Fibroblast of peridontal ligament (primary cell): ENCODE measurements at regions not wholly inside any gene's neighbourhood (a gene's known extent, or its start where the extent isn't known, plus 50 kb on each side); places are given as distances from the start of the nearest gene placed in this dataset.
"Not testable (repeated sequence)": the region's sequence is repeated elsewhere in the genome, so short reads cannot be mapped to it uniquely, and the experiment has no call there.

Experiments
- DNase-seq: peaks from one replicate; pipeline ENCODE4 v3.0.0-alpha.2; 2010; ENCODE audit errors: extremely low read depth

DNA sequence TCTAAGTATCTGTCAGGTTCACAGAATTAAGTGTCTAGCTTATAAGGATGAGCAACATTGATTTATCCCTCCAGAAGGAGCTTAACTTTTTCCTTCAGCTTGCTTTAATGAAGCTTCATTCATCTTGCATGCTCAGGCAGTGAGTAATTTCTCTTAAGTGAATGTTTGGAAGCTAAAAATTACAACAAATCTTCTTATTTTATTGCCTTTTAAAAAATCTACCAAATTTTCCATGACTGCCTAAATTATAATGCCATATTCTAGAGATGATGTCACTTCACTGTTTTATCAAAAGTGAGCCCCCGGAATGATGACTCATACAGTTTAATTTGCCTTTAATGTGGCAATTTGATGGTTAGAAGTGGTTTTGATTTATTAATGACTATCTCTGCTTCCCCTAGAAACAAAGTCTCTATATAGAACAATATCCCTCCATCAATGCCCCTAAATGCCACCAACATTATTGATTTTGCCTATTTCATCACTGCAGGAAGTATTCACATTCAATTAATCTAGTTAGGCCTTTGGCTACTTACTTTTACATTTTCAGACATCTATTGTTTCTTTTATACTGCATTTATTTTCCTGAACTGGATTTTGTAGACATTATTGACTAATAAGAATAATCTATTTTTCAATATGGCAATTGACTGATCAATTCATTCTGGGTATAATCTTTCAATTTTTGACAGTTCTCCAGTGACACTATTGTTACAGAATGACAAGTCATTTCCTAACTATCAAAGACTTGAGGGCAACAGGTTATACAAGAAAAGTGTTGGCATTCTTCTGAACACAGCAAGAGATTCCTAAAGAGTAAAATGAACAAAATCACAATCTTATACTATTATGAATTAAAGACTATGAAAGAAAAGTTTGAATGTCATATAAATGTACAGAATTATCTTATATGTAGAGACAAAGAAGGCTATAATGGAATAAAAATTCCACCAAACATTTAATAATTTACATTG, 139.3 kb upstream of the ODAD2 start:
- peak; percentile 46 for DNase-seq

DNA sequence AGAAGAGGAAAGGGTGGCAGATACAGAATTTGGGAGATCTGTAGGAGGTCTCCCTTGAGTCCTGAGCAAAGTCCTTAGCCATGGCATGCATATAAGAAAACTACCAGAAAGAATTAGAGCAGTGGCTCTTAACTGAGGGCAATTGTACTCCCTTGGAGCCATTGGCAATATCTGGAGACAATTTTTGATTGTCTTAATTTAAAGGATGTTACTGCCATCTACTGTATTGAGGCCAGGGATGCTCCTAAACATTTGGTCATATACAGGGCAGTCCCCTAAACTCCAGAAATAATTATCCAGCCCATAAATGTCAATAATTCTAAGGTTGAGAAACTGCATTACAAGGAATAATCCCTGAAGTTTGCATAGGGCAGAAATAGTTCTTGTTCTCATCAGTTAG, 136.4 kb upstream of the ODAD2 start:
- DNase-seq: peak; percentile 47

DNA sequence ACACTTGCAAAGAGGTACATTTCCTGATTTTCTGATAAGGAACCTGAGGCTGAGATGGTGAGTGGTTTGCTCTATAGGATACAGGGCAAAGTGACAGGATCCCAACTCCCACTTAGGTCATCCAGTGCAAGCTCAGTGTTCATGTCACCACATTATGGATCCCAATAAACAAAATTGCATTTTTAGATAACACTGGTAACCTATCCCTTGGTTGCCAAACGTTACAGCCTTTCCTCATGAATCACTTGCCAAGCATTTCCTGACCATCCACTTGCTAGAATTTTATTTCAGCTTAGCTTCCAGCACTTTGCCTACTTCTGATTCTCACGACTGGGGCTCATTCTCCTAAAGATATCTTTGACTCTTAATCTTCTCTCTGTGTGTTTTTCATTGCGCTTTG, 131.4 kb upstream of the ODAD2 start:
- peak; percentile 70 for DNase-seq

DNA sequence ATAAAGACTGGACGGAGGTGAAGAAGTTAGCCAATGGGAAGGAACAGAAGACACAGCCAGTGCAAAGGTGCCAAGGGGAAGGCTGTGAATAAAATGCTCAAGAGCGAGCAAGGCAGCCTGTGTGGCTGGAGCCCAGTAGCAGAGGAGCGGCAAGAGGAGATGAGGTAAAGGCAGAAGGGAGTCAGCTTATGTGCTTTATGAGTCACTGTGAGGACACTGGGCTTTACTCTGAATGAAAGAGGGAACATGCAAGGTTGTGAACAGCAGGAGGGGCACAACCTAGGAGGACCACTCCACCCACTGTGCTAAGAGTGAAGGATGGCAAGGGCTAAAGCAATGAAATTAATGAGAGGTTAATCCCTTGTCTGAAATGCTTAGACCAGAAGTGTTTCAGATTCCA, 129.0 kb upstream of the ODAD2 start:
- DNase-seq: no peak

DNA sequence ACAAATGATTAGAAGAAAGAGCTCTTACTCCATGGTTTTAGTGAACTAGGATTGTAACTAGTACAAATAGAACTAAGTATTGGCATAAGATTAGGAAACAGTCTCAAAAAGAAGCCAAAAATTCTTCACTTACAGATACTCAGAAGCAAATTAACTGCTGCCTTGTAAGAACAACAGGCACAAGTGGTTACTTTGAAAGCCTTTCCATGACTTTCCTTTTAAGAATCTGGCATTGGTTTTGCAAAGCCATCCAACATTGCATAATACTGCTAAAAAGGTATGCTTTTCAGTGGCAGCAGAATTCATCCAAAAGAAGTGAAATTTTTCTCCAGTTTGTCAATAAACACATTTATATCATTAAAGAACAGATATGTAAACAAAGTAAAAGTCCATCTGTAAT, 126.8 kb upstream of the ODAD2 start:
- peak; percentile 84 for DNase-seq

DNA sequence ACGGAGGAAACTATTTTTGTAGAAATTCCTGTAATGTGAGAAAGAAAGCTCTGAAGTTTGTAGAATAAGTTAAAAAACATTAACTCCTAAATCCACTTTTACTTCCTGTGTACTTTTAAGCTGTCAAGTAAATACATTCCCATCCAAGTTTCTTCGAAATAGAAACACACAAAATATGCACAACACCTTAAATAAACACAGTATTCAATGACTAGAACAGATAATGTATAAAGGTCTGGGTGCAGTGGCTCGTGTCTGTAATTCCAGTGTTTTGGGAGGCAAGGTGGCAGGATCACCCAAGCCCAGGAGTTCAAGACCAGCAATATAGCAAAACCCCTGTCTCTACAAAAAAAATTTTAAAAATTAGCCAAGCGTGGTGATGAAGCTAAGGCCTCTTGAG, 121.9 kb upstream of the ODAD2 start:
- no peak for DNase-seq

DNA sequence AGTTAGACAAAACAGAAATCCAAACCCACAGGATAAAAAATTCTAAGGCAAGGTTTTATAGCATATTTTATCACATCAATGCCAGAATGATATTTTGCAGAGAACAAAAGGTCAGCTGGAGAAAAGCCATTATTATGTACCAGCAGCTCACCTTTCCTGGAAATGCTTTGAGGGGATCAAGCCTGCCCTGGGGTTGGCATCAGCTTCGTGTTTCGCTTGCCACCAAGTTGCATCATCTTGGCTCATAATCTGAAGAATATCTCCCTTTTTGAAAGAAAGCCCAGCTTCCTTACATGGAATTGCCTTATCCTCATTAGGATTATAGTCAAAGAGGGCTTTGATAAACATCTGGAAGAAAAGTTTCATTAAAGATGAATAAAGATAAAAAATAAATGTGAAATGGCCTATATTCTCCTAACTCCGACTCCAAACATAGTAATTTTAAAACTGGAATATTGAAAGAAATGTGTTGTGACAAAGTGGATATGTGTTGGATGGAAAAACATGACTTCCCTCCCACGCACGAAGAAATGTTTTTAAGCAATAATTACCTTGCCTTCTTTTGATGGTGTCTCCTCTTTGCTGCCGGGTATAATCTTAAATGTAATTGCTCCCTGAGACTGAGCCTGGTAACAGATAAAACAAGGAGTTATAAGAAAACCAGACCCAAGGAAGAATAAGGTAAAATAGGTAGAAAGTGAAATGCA, 121.3 kb upstream of the ODAD2 start:
- DNase-seq: peak; percentile 52

DNA sequence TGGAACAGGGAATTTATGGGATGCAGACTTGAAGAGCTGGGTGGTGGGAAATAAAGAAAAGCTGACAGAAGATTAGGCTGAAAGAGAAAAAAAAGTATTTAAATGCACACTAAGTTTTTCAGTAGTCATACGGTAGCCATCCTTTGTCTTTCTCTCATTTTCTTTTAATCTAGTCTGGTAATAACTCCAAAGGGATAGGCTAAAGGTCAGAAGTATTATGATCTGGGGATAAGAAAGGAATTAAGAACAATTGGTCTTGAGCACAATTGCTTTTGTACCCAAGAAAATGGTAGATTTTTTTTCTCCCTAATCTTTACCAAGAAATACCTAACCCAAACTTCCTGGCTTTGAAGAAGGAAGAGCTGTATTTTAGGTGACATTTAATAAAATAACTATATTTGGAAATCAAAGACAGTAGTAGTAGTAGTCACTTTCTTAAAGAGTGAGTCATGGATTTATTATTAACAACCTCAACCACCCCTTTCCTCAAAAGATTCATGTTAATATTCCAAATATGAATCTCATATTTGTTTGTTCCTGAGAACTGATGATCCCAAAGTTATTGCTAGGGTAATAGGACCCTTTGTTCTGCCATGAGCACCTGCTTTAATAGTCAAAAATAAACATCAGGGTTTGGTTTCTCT, 120.2 kb upstream of the ODAD2 start:
- DNase-seq: no peak

DNA sequence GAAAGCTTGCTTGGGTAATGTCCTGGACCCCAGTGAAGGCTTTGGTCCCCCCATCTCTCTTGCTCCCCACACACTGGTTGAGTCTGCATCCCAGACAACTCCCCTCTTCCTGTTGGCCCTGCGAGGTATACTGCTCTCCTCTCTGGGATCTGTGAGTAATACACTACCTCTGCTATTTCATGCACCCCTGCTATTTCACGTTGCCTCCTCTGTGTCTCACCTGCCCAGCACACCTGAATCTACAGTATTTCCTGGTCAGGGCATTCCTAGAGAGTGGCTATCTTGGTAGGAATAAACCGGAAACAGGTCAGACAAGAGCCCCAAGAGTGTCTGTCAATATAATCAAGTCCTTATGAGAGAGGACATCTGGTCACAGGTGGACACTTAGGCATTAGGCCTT, 114.3 kb upstream of the ODAD2 start:
- DNase-seq: no peak

DNA sequence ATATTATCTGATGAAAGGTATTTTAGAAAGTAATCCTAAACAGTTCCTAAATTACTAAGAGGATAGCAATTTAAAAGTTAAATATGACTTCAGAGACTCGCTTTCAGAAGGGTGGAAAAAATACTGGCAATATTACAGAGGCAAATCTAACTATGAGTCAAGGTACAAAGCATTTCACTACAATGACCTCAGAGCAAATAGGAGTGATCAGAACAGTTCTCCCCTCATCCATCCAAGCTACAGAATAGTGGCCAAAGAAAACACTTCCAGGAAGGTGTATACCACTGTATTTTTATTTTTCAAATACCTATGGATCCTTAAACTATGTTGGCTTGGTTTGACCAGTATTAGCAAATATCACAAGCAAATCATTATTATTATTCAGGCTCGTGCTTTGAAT, 112.8 kb upstream of the ODAD2 start:
- DNase-seq: peak; percentile 70

DNA sequence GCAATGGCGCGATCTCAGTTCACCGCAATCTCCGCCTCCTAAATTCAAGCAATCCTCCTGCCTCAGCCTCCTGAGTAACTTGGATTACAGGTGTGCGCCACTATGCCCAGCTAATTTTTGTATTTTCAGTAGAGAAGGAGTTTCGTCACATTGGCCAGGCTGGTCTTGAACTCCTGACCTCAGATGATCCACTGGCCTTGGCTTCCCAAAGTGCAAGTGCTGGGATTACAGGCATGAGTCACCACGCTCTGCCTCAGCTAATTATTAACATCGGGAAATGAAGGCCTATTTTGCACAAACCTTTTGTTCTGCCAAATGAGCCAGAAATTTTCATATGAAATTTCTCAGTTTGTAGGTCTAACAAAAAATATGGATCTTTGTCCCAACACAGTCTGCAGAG, 106.7 kb upstream of the ODAD2 start:
- DNase-seq: no peak

DNA sequence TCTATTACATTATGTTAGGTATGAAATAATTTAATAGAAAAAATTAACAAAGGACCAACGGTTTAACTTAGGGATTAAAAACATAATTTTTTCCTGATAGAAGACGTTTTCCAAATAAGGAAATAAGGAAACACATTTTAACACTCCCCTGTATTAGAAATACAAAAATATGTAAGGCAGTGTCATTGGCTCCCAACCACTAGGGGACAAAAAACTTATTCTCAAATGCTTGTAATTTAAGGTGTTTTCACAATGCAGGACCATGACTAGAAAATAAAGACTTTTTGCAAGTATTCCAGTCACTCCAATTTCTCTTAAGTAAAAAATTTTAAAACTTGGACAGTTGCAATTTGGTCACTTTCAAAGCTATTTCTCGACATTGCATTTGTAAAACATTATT, 98.8 kb upstream of the ODAD2 start:
- DNase-seq: no peak

DNA sequence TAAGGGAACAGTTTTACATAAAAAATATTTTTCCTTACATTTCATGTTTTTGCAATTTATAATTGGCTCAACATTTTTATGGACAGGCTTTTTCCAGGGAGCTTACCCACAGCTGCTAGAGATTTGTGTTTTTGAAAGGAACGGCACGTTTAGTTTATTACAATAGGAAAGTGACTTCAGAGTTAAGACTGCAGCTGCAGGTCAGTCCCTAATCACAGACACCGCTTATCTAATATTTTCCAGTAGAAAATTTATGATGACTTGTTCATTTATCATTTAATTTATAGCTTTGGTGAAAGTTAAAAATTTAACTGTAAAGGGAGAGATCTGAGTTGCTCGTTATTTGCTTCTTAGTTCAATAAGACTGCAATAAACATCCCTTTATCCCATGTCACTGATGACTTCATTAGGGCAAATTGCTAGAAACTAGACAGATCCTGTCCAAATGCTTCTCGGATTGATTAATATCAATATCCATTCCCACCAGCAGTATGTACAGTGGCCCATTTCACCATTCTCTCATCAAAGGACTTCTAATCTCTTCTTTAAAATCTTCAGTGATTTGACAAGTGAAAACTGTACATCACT, 97.0 kb upstream of the ODAD2 start:
- no peak for DNase-seq

DNA sequence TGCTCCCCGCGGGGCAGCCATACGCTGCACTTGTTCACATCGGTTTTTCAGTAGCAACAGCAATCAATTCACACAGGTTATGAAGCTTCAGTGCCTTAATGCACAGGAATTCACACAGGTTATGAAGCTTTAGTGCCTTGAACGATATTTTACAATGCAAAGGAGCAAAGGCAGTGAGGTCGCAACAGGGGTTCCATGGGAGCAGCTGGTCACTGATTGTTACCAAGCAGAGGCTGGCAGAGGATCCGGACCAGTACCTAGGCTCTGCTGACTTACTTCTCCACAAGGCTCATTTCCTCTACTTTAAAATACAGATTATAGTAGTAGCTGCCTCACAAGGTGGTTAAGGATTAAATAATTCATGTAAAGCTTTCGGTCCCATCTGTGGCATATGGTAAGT, 95.2 kb upstream of the ODAD2 start:
- no peak for DNase-seq

DNA sequence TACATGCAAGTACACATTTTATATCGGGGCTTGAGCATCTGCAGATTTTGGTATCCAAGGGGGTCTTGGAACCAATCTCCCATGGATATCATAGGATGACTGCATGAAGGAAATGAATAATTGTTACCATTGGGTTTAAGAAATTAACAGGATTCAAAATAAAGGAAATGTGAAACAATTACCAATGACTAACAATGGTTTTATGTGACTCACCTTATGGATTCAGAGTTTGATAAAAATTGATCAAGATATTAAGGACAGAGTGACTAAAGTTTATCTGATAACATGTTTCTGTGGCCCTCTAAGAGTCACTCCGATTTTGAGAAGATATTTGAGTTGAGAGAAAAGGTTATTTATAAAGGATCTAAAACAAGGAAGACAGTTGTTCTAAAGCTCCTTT, 93.0 kb upstream of the ODAD2 start:
- no peak for DNase-seq

DNA sequence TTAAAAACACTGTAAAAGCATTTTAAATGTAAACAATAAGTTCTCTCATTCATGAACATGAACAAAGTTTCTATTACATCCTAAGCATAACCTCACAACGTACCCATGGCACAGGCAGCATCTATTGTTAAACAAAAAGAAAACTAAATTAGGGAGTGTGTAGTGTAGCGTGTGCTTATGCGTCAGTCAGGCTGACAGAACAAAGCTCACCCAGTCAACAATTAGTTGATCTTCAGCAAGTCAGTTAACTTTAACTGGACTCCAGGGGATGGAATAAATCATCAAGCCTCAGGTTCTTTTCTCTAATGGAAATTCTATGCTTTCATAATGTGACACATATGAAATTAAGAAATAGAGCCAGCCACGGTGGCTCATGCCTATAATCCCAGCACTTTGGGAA, 91.6 kb upstream of the ODAD2 start:
- no peak for DNase-seq

DNA sequence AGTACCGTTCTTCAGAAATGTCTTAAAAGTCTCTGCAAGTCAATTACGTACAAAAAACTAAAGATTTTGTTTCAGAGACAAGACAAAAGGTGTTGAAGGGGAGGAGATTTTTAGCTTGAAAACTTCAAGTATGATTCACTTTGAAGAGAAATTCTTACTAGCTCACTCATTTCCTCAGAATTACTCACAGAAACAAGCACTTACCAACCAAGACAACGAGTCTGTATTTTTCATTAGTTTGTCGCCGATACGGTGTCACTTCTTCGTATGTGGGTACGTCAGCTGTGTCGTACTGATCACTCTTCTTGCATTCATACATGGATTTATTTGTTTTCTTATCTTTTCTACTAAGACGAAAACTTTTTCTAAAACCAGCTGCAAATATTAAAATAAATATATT, 90.6 kb upstream of the ODAD2 start:
- peak; percentile 67 for DNase-seq

DNA sequence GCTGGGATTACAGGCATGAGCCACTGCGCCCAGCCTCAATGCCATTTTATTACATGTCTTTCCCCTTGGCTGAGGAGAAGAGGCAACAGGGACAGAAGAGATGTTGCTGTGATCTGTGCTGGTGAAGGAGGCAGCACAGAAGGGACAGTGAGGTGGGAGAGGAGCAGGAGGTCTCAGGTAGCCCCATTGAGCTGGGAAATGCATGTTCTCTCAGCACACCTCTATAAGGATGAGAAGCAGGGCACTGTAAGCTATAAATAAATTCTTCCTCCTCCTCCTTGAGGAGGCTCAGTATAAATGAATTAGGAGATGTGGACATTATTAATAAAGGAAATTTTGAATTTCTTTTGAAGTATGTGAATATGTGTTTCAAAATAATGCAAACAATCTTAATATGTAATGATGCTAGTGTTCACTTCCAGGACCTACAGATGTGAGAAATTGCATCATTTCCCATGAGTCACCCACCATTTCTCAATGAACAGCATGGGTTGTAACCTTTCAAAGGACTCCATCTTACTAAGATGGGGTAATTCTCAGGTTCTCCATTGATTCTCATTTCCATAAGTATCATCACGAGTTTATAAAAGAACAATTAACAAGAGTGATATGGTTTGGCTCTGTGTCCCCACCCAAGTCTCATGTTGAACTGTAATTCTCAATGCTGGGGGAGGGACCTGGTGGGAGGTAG, 88.9 kb upstream of the ODAD2 start:
- DNase-seq: peak; percentile 81

DNA sequence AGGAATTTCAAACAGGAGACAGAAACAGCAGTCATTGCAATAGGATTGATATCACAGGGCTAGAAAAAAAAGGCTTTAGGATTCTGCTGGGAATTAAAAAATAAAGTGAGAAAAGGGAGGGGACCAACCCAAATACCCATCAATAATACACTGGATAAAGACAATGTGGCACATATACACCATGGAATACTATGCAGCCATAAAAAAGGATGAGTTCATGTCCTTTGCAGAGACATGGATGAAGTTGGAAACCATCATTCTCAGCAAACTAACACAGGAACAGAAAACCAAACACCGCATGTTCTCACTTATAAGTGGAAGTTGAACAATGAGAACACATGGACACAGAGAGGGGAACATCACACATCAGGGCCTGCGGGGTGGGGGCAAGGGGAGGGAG, 86.9 kb upstream of the ODAD2 start:
- not testable (repeated sequence) for DNase-seq

DNA sequence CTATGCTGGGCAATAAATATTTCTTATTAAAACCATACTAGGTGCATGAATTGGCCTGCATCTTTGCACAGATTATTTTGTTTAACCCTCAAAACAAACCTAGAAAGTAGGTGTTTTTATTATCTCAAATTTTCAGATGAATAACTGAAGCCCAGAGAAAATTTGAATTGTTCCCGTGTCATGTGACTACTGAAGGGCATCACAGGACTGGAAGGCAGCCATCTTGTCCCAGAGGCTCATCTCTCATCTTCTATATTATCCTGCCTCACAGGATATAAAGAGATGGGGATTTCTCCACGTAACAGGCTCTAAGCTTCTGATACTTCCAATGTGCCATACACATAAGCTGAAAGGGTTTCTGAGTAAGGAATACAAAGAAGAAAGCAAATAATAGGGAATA, 84.0 kb upstream of the ODAD2 start:
- DNase-seq: no peak

DNA sequence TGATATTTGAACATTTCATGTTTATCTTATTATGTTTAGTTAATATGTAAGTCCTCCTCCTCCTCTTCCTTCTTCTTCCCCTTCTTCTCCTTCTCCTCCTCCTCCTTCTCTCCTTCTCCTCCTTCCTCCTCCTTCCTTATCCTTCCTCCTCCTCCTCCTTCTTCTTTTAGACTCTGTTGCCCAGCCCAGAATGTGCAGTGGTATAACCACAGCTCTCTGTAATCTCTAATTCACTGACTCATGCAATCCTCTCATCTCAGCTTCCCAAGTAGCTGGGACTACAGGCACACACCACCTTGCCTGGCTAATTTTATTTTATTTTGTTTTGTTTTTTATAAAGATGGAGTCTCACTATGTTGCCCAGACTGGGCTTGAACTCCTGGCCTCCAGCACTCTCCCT, 83.4 kb upstream of the ODAD2 start:
- DNase-seq: no peak

DNA sequence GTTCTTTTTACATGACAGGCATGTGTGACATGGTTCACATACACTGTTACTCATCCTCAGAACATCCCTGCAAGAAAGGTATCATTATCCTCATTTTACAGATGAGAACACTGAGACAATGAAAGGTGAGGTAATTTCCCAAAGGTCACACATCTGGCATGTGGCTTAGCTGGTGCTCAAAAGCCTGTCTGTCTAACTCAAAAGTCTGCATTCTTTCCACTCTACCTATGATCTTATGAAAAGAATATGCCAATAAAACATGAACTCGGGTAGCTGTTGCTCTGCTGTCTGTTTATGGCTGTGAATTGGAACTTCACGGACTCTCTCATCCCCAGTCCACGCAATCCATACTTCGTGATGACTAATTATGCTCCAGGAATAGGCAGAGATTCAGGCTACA, 79.0 kb upstream of the ODAD2 start:
- peak; percentile 33 for DNase-seq
